HG02884 (cell line): ENCODE measurements at regions not wholly inside any gene's neighbourhood (a gene's known extent, or its start where the extent isn't known, plus 50 kb on each side); places are given as distances from the start of the nearest gene placed in this dataset.

Experiments used
- ATAC-seq: cut with Tn5 transposase; IDR thresholded peaks from one replicate; pipeline ENCODE4 v1.9.1; 2021; ENCODE audit warnings: mild to moderate bottlenecking, moderate library complexity; ENCODE audit not compliant: unreplicated experiment

DNA sequence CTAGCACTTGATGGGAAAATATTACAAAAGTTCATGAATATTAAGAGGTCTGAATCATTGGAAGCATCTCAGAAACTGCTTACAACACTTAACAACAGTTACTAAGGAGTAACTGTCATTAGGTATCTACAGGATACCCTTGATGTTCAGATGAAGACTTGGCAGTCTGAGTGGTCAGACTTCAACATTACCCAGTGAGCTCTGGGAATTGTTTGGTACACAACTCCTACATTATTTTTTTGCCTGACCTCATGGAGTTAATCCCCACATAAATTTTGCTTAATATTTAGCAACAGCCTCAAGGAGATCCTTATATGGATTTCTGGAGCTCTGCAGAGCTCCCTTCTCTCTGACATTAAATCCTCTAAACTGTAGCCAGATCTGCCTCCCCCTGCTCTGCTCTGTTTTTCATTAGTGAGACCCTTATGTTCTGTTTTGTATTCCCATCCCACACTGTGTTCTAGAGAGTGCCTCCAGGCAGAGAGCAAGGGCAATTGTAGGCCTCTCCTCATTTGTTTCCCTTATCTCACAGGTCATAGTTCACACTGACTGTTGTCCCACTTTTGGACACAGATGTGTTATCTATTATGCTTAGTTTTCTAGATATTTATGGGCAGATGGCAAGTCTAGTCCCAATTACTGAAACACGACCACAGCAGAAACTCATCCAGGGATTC, 368.8 kb downstream of the GASK1B start:
- ATAC-seq, result no peak

DNA sequence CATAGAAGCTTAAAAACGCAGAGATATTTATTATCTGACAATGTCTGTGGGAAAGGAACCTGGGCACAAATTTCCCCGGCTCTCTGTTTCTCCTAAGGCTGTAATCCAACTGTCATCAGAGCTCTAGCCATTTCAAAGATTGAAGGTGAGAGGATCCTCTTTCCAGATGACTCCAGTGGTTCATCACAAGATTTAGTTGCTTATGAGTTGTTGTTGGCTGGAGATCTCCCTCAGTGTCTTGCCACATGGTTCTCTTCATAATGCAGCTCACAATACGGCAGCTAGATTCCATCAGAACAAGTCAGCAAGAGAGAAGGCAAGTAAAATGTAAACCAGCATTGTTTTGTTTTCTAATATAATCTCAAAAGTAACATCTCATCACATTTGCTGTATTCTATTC, 369.4 kb downstream of the GASK1B start:
- no peak for ATAC-seq

DNA sequence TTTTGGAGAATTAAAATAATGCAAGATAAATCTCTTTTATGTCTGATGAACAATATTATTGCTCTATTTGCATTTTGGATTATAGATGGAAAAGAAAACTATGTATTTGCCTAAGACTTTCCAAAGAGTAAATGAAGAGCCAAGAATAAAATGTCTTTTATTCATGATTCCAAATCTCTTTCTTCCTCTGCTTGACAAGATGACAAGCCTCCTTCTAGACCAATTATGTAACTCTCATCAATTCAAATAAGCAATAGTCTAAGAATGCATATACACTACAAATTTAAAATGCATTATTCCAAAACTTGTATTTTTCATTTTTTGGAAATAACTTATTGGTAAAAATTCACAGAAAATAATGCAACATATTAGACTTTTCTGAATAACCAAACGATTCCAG, 377.3 kb downstream of the GASK1B start:
- no peak for ATAC-seq

DNA sequence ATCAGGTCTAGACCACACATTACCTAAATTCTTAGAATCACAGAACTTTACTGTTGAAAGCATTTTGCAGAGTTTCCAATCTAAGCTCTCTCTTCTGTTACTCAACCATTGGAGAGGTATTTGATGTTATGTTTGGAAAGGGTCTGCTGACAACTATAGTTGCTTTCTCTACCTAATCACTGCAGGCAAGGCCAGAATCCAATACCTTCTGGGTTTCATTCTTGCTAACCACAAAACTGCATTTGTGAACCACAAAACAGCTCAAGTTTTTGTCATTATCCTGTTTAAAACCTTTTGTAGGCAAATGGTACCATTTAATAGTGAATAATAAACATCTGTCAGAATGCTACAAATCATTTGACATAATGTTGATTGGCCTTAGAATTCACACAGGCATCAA, 380.1 kb downstream of the GASK1B start:
- ATAC-seq, result no peak

DNA sequence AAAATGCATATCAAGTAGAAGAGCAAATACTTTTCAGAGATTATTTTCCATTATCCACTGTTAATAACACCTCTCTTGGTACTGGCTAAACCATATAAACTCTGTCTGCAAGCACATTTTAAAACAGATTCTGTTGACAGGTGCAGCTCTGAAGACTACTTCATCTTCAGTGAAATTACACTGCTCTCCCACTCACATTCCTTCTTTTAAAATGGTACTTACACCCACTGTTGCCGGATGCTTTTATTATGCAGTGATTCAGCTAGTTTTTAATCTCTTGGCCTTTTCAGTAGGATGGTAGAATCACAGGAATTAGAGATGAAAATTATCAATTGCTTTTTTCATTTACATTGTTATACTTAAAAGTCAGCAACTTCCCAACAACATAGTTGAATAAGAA, 381.6 kb downstream of the GASK1B start:
- ATAC-seq, result no peak

DNA sequence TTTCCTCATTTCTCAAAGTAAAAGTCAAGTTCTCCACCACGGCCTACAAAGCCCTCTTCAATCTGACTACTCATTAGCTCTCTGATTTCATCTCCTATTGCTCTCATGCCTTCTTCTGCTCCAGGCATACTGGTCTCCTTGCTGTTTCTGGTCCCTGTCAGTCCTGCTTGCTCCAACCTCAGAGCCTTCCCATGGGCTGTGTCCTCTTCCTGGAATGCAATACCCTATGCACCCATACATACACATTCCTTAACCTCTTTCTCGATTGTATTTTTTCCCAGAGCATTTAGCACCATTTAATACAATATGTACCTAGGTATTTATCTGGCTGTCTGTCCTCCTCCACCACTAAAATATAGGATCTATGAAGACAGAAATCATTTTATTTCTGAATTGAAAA, 385.2 kb downstream of the GASK1B start:
- ATAC-seq, result no peak

DNA sequence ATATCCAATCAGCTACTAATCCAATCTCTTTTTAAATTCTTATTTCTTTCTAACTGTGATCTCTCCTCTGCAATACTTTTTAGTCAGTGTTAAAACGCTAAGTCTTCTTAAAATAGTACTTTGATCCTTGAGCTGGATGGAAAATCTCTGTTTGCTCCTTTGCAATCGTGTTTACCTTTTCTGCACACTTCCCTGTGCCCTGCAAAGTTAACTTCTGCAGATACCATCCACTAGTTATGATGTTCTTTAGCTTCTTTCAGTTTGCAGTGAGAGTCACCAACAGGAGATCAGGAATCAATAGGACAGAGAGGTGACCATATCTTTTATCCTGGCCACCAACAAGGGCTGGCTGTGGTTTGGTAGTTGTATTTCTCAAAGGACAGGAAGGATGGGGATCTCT, 391.5 kb downstream of the GASK1B start:
- ATAC-seq, result no peak

DNA sequence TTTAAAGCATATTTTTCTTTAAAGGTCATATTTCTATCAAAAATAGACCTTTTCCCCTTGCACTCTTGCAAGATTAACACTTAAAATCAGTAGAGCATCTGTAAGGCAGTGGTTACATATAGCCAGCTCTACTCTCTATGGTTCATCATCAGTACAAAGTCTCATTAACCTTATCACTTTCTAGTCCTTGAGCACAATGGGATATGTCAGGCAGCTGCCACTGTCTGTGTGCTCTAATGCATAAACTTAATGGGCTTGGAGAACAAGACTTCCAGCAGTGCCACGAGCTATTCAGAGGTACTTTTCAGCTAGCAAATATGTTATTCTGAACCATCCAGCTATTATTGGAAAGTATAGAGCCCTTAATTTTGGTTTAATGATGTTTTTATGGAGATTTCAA, 393.7 kb downstream of the GASK1B start:
- no peak for ATAC-seq

DNA sequence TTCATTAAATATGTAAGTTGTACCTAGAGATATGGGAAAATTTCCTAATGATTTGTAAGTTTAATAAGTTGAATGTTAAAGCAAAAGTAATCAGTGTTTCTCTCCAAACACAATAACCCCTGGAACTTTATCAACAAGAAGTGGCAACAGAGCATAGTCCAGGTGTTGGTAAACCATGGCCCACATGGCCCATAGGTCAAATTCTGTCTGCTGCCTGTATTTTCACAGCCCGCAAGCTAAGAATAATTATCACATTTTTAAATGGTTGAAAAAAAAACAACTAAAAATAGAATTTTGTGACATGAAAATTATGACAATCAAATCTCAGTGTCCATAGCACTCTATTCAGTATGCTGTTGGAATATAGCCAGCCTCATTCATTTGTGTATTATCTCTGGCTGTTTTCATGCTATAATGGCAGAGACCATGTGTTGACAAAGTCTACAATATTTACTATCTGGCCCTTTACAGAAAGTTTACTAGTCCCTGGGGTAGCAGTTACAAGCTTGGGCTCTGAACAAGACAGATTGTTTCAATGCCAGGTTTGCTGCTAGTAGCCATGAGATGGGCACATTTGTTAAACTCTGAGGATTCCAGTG, 395.8 kb downstream of the GASK1B start:
- no peak for ATAC-seq

DNA sequence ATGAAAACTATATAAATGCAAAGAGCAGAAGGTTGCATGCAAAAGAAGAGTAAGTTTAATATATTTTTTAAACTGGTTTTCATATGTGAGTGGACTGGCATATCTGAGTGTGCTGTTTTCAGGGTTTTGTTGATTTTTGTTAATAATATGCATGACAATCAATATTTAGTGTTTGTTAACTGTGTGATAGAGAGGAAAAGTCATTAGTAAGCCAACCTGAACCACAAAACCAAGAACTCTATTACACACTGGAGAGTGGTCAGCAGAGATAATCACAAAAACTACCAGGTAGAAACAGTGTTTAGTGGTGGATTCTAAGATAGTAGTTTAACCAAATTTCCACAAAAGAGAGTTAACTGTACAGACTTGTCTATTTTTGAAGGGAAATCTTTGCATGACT, 396.9 kb downstream of the GASK1B start:
- no peak for ATAC-seq

DNA sequence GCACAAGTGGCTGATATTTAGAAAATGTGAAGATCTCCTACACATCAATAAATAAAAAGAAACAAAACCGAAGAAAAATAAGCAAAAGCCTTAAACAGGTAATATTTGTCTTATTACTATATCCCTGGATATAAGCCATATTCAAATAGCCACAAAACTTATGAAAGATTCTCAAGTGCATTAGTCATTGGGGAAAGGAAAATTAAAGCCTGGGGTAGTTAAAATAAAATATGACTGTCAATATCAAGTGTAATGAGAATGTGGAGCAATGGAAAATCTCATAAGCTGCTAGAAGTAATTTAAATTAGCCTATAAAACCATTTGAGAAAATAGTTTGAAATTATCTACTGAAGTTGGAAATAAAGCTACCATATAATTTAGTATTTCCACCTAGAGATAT, 399.9 kb downstream of the GASK1B start:
- ATAC-seq, result no peak

DNA sequence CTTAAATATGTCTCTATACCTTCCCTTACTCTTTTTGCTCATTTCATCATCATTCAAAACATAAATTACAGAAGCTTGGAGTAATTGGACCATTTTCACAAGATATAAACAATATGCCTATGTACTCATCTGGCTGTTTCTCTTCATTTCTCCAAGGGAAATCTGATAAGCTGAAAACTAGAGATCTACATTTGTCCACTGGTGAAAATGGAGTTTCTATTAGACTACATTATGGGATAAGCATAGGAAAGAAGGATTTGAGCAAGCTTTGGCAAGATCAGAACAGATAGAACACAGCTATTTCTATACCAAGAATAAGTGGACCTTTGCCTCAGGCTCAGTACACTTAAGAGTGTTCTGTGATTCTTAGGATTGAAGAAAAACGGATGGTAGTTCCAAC, 404.4 kb downstream of the GASK1B start:
- ATAC-seq, result no peak

DNA sequence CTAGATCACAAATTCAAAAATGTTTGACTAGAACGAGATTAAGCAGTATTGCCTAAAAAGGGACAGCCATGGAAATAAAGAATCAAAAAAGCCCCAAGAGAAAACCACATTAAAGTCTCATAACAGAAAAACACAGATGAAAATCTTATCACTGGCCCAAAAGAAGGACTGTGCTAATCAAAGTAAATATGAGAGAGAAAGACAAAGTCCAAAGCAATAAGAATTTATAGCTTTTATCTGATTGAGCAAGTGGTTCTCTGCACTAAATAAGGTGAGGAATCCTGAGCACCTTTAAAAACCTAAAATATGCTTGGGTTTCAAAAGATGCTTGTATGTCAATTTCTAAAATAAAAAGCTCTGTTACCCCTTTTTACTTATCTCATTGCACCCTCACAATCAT, 409.3 kb downstream of the GASK1B start:
- no peak for ATAC-seq

DNA sequence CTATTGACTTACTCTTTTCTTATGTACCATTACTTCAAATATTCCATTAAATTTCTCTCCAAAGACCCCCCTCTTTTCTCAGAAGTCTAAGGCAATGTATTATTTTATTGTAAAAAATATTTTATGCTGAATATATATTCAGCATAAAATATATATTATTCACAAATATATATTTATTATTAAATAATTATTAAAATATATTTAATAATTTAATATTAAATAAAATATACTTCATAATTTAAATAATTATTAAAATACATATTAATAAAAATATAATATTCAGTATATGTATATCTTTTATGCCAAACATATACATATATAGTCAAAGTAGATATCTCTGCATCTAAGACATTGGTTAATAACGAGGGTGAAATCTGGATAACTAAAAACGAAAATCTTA, 418.4 kb downstream of the GASK1B start:
- ATAC-seq, result no peak

DNA sequence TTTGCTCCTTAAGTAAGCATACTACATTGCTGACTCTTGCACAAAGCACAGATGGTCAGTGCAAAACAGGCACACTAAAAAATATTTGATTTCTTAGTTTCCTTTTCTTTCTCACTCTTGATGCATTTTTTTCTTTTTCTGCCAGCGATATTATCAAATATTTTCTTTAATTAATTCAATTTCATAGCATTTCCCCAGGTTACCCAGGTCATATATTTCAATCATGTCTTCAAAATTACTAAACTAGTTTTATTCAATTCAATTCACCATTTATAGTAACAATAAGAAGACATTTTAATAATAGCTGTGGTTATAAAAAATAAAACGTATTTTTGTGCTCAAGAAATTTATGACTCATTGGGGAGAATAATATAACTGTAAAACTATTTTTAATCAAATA, 421.2 kb downstream of the GASK1B start:
- no peak for ATAC-seq

DNA sequence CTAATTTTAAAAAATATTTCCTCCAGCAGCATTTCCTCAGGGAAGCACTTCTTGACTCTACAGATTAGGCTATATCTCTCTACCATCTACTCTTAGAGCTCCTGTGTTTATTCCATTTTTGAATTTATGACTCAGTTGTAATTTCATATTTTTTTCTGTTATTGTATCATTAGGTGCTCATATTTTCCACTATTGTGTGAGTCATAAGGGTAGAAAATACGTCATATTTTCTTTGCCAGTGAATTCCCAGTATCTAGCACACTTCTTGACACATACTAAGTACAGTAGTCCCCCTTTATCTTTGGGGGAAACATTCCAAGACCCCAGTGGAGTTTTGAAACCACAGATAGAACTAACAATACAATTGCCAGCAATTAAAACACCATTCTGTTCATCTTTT, 431.2 kb downstream of the GASK1B start:
- ATAC-seq, result no peak

DNA sequence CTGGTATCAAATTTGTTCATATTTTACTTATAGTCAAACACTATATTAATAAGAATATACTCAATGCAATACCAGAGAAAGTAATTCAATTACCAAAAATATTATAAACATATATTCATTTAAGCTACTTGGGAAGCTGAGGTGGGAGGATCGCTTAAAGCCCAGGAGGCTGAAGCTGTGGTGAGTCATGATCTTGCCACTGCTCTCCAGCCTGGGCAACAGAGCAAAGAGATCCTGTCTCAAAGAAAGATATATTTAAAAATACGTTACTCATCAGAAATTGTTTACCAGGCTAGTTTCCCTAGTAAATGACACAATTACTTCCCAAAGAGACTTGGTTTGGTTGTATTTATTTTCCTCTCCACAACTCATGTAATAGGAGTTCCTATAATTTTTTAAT, 433.6 kb downstream of the GASK1B start:
- ATAC-seq, result no peak

DNA sequence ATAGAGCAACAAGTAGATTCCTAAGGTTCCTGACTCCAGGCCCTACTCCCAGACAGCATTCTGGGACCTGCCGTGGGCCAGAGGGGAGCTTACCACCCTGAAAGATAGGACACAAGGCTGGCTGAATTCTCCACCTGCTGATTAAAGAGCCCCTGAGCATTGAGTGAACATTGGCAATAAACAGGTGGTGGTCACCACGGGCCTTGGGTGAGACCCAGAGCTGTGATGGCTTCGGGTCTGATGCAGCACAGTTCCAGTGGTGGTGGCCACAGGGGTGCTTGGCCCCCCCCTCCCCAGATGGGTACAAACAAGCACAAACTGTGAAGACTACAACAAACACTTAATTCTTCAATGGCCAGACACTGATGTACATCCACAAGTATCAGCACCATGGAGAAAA, 444.6 kb downstream of the GASK1B start:
- ATAC-seq, result no peak

DNA sequence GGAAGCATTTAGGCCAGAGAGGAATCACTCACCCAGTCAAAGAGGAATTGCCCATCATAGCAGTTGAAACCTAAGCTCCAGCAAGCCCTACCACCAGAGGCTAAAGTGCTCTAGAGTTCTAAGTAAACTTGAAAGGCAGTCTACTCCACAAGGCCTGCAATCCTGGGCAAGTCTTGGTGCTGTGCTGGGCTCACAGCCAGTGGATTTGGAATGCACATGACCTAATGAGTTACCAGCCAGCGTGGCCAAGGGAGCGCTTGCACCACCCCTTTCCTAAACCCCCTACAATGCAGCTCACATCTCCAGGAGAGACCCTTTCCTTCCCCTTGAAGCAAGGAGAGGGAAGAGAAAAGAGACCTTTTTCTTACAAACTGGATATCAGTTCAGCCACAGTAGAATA, 445.7 kb downstream of the GASK1B start:
- no peak for ATAC-seq

DNA sequence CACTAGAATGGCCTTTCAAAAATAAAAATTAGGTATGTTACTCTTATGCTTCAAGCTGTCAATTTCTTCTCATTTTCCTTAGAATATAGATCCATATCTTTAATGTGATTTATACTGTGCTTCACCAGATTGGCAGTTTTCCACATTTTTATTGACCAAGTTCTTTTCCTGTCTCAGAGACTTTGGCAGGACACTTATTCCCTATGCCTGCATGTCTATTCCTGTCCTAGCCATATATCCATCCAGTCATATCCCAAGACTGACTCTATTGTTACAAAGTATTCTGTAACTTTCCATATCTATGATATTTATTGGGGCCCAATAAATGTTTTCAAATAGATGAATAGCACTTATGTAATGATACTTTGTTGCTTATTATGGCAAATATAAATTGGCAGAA, 450.7 kb downstream of the GASK1B start:
- ATAC-seq, result no peak

DNA sequence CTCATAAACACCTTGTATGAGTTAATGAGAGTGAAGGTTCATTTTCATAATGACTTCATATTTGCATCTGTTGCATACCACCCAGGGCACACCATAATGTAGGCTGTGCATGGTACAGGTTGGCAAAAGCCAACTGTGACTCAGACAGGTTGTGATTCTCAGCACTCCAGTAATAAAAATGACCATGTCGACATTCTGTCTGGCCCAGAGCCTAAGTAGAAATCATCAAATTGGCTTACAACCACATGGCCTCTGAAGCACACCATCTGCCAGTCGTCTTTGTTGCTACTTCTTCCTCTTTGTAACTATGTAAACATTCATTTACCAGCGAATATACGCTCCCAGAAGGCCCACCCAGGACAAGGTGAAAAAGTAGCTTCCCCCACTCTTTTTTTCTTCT, 459.5 kb downstream of the GASK1B start:
- ATAC-seq, result no peak

DNA sequence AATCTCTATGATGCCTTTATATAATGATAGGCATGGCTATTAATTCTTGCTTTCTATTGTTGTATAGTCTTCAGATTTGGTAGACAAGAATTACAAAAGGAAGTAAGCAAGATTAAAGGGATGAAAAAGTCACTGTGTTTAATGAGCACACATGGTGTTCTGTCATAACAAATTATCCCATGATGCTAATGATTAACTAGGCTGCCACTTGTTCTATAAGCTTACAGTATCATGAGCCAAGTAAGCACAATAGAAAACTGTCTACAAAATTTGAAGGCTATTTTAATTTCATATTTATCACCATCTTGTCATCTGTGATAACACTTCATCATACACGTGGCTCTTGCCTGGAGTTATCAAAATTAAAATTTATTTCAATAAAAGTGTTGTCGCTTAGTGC, 466.7 kb downstream of the GASK1B start:
- ATAC-seq, result no peak

DNA sequence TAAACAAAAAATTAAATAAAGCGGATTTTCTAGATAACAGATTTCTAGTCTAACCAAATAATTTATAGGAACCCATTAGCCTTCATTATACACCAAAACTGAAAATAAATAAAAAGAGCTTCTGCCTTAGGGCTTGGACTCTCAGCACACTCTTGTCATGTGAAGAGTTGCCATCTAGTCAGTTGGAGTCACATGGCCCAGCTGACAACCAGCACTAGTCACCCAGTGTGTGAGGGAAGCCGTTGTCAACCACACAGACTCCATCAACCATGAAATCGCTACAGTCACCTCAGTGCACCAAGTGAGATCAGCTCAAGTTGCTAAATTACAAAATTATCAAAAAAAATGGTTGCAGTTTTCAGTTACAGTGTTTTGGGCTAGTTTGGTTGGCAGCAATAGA, 470.0 kb downstream of the GASK1B start:
- no peak for ATAC-seq
